ENCODE measurements at regions not wholly inside any gene's neighbourhood (a gene's known extent, or its start where the extent isn't known, plus 50 kb on each side); places are given as distances from the start of the nearest gene placed in this dataset.

DNA sequence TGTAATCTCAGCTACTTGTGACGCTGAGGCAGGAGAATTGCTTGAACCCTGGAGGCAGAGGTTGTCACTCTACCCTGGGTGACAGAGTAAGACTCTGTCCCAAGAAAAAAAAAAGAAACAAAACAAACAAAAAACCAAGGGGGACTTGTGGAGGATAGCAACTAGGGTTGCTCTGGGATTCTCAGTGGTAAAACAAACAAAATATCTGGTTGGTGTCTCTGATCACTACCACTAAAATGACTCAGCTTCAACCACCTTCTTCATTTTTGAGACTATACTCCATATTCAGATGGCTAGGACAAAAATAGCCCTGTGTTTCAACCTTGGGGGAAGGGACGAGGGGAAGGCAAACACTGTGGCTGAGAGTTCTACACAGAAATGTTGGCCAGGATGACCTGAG, 110.3 kb downstream of the ARRDC3 start:
- no peak for TF ChIP-seq EZH2 (IDR thresholded peaks at IDR 0.05; ENCODE audit: low read depth, low read length, severe bottlenecking)
- TF ChIP-seq POLR2AphosphoS5 (IDR thresholded peaks at IDR 0.05; ENCODE audit: low read depth, low read length): no peak
- no peak for TF ChIP-seq NRF1 (IDR thresholded peaks at IDR 0.05; ENCODE audit: low read depth, low read length)
- TF ChIP-seq BRCA1 (IDR thresholded peaks at IDR 0.05; ENCODE audit: low read depth, low read length): no peak
- TF ChIP-seq, protein P1, sequence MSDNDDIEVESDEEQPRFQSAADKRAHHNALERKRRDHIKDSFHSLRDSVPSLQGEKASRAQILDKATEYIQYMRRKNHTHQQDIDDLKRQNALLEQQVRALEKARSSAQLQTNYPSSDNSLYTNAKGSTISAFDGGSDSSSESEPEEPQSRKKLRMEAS (IDR thresholded peaks at IDR 0.05): no peak
- no peak for TF ChIP-seq POLR2A (IDR thresholded peaks at IDR 0.05; ENCODE audit: control extremely low read depth in 1 of 2, low read depth in 2 of 2, low read length in 2 of 2)
- TF ChIP-seq, protein P2, sequence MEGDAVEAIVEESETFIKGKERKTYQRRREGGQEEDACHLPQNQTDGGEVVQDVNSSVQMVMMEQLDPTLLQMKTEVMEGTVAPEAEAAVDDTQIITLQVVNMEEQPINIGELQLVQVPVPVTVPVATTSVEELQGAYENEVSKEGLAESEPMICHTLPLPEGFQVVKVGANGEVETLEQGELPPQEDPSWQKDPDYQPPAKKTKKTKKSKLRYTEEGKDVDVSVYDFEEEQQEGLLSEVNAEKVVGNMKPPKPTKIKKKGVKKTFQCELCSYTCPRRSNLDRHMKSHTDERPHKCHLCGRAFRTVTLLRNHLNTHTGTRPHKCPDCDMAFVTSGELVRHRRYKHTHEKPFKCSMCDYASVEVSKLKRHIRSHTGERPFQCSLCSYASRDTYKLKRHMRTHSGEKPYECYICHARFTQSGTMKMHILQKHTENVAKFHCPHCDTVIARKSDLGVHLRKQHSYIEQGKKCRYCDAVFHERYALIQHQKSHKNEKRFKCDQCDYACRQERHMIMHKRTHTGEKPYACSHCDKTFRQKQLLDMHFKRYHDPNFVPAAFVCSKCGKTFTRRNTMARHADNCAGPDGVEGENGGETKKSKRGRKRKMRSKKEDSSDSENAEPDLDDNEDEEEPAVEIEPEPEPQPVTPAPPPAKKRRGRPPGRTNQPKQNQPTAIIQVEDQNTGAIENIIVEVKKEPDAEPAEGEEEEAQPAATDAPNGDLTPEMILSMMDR (IDR thresholded peaks at IDR 0.05; ENCODE audit: control extremely low read depth in 1 of 3, insufficient read depth in 1 of 3, low read depth in 1 of 3, low read length in 3 of 3): no peak
- no peak for TF ChIP-seq CREB1 (IDR thresholded peaks at IDR 0.05)
- TF ChIP-seq NANOG (IDR thresholded peaks at IDR 0.05; ENCODE audit: insufficient read depth, low read depth, low read length, poor library complexity, severe bottlenecking): no peak
- no peak for TF ChIP-seq TEAD4 (IDR thresholded peaks at IDR 0.05; ENCODE audit: low read depth, low read length)
- TF ChIP-seq, protein P3, sequence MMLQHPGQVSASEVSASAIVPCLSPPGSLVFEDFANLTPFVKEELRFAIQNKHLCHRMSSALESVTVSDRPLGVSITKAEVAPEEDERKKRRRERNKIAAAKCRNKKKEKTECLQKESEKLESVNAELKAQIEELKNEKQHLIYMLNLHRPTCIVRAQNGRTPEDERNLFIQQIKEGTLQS (IDR thresholded peaks at IDR 0.05; ENCODE audit: insufficient read depth, low read depth, low read length): no peak
- no peak for TF ChIP-seq BACH1 (IDR thresholded peaks at IDR 0.05; ENCODE audit: low read length)
- TF ChIP-seq HDAC6 (IDR thresholded peaks at IDR 0.05; ENCODE audit: low read depth, low read length): no peak
- TF ChIP-seq SIX5 (IDR thresholded peaks at IDR 0.05; ENCODE audit: low read depth, low read length): no peak

Measured in H1 (cell line).